ENCODE measurements at regions not wholly inside any gene's neighbourhood (a gene's known extent, or its start where the extent isn't known, plus 50 kb on each side); places are given as distances from the start of the nearest gene placed in this dataset.

DNA sequence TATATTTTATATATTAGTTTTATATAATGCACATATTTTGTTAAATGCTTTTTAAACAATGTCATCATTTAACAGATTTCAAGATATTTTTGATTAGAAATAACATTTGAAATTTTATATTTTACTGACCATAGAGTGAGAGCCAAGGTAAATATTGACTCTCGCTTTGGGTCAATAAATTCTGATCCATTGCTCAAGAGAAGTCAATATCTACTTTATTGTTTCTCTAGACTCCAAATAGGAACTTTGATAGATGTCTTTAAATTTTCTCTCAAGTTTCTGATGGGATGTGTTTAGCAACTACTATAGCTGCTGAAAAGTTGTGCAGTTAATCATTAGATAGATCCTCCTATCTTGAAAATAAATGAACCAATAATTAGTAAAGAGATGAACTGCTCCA, 61.4 kb upstream of the ATXN7L3B start:
- Histone ChIP-seq H3K4me2 (replicated peaks; ENCODE audit: low read depth, low read length, poor library complexity, severe bottlenecking) (no peak overlapping the region), H3K27ac (ENCODE audit: low read length in 2 of 2) (no peak overlapping the region), H3K9ac (ENCODE audit: low read length) (no peak overlapping the region), H3K36me3 (replicated peaks in 1 of 2; ENCODE audit: control extremely low read depth in 1 of 2, control insufficient read depth in 1 of 2, extremely low read depth in 1 of 2, insufficient read depth in 2 of 2, low read length in 1 of 2) (no peaks in the 10 kb centered on the region), H3K4me3 (ENCODE audit: control extremely low read depth in 1 of 5, extremely low read depth in 1 of 5, insufficient read depth in 1 of 5, low read depth in 2 of 5, low read length in 4 of 5) (no peak overlapping the region), H3K9me3 (ENCODE audit: control extremely low read depth in 1 of 3, control insufficient read depth in 2 of 3, insufficient read depth in 1 of 3, low read length in 2 of 3) (no peaks in the 10 kb centered on the region), H2AFZ (ENCODE audit: insufficient read depth, low read depth, low read length, poor library complexity, severe bottlenecking) (no peak overlapping the region), H3K79me2 (ENCODE audit: control insufficient read depth, insufficient read depth, low read length) (no peaks in the 10 kb centered on the region), H3K27me3 (replicated peaks in 1 of 4; ENCODE audit: control extremely low read depth in 1 of 4, control insufficient read depth in 3 of 4, insufficient read depth in 4 of 4, low read length in 3 of 4) (no peaks in the 10 kb centered on the region), H3K4me1 (ENCODE audit: control insufficient read depth in 2 of 2, insufficient read depth in 2 of 2, low read length in 2 of 2) (no peaks in the 10 kb centered on the region), H4K20me1 (ENCODE audit: control insufficient read depth, insufficient read depth, low read length, poor library complexity, severe bottlenecking) (no peaks in the 10 kb centered on the region)
- intact Hi-C loops (cut with micrococcal nuclease): no loop called here
- TF ChIP-seq, protein P1, sequence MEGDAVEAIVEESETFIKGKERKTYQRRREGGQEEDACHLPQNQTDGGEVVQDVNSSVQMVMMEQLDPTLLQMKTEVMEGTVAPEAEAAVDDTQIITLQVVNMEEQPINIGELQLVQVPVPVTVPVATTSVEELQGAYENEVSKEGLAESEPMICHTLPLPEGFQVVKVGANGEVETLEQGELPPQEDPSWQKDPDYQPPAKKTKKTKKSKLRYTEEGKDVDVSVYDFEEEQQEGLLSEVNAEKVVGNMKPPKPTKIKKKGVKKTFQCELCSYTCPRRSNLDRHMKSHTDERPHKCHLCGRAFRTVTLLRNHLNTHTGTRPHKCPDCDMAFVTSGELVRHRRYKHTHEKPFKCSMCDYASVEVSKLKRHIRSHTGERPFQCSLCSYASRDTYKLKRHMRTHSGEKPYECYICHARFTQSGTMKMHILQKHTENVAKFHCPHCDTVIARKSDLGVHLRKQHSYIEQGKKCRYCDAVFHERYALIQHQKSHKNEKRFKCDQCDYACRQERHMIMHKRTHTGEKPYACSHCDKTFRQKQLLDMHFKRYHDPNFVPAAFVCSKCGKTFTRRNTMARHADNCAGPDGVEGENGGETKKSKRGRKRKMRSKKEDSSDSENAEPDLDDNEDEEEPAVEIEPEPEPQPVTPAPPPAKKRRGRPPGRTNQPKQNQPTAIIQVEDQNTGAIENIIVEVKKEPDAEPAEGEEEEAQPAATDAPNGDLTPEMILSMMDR (IDR thresholded peaks at IDR 0.05): no peak
- TF ChIP-seq EZH2 (IDR thresholded peaks at IDR 0.05; ENCODE audit: borderline replicate concordance, insufficient read depth, low read depth, low read length, poor library complexity, severe bottlenecking): no peak
- no peak overlapping the region for H3K27ac Mint-ChIP-seq
- no peaks in the 10 kb centered on the region for H3K4me1 Mint-ChIP-seq
- H3K4me3 Mint-ChIP-seq: no peak overlapping the region
- no peaks in the 10 kb centered on the region for H3K9me3 Mint-ChIP-seq (ENCODE audit: insufficient read depth)
- WGBS (ENCODE audit: insufficient coverage): no CpG with 5 or more reads among the region's 1 CpG
- POLR2A ChIA-PET: no interaction called here
- DNase-seq (no peak), ATAC-seq (ENCODE audit: low read depth) (no peak)
- CTCF ChIA-PET: no interaction called here
- H3K27me3 Mint-ChIP-seq: peaks cover 5% of the 10 kb centered on the region

DNA sequence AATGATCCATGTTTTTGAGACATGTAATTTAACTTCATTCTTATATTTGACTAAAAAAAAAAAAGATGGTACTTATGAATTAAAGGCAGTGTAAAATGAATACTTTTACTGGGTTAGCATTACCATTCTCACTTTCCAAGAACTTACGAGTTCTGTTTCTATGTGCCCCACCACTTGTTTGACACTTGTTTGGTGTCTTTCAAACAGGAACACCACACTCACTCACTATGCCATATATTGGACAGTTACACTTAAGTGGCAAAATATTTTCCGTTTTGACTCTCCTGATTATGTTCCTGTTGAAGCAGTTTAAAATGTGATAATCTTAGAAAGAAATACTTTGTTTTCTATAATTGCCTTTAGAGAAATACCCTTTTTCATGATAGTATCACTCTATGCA, 56.6 kb upstream of the ATXN7L3B start:
- no peak for TF ChIP-seq EZH2 (IDR thresholded peaks at IDR 0.05; ENCODE audit: borderline replicate concordance, insufficient read depth, low read depth, low read length, poor library complexity, severe bottlenecking)
- TF ChIP-seq, protein P1 (IDR thresholded peaks at IDR 0.05): no peak
- H3K79me2 ChIP-seq (ENCODE audit: control insufficient read depth, insufficient read depth, low read length): no peaks in the 10 kb centered on the region
- no peak for DNase-seq
- no peaks in the 10 kb centered on the region for H3K27me3 ChIP-seq (replicated peaks in 1 of 4; ENCODE audit: control extremely low read depth in 1 of 4, control insufficient read depth in 3 of 4, insufficient read depth in 4 of 4, low read length in 3 of 4)
- H4K20me1 ChIP-seq (ENCODE audit: control insufficient read depth, insufficient read depth, low read length, poor library complexity, severe bottlenecking): no peaks in the 10 kb centered on the region
- no peak overlapping the region for H2AFZ ChIP-seq (ENCODE audit: insufficient read depth, low read depth, low read length, poor library complexity, severe bottlenecking)
- H3K4me3 ChIP-seq (ENCODE audit: control extremely low read depth in 1 of 5, extremely low read depth in 1 of 5, insufficient read depth in 1 of 5, low read depth in 2 of 5, low read length in 4 of 5): no peak overlapping the region
- no peaks in the 10 kb centered on the region for H3K9me3 ChIP-seq (ENCODE audit: control extremely low read depth in 1 of 3, control insufficient read depth in 2 of 3, insufficient read depth in 1 of 3, low read length in 2 of 3)
- H3K4me1 ChIP-seq (ENCODE audit: control insufficient read depth in 2 of 2, insufficient read depth in 2 of 2, low read length in 2 of 2): no peaks in the 10 kb centered on the region
- ChIA-PET POLR2A (no interaction called here), CTCF (no interaction called here)
- H3K9ac ChIP-seq (ENCODE audit: low read length): no peak overlapping the region
- no peak overlapping the region for H3K27ac Mint-ChIP-seq
- no CpG with 5 or more reads among the region's 2 CpGs for WGBS (ENCODE audit: insufficient coverage)
- no peak for ATAC-seq (ENCODE audit: low read depth)
- no peaks in the 10 kb centered on the region for H3K36me3 ChIP-seq (replicated peaks in 1 of 2; ENCODE audit: control extremely low read depth in 1 of 2, control insufficient read depth in 1 of 2, extremely low read depth in 1 of 2, insufficient read depth in 2 of 2, low read length in 1 of 2)
- intact Hi-C loops (cut with micrococcal nuclease): no loop called here
- no peak overlapping the region for H3K4me2 ChIP-seq (replicated peaks; ENCODE audit: low read depth, low read length, poor library complexity, severe bottlenecking)
- H3K27me3 Mint-ChIP-seq: peaks cover 5% of the 10 kb centered on the region
- no peaks in the 10 kb centered on the region for H3K9me3 Mint-ChIP-seq (ENCODE audit: insufficient read depth)
- no peak overlapping the region for H3K27ac ChIP-seq (ENCODE audit: low read length in 2 of 2)
- H3K4me3 Mint-ChIP-seq: no peak overlapping the region
- no peaks in the 10 kb centered on the region for H3K4me1 Mint-ChIP-seq

Data from B cell (primary cell).